ENCODE measurements at regions not wholly inside any gene's neighbourhood (a gene's known extent, or its start where the extent isn't known, plus 50 kb on each side); places are given as distances from the start of the nearest gene placed in this dataset.
"Not testable (repeated sequence)": the region's sequence is repeated elsewhere in the genome, so short reads cannot be mapped to it uniquely, and the experiment has no call there.

DNA sequence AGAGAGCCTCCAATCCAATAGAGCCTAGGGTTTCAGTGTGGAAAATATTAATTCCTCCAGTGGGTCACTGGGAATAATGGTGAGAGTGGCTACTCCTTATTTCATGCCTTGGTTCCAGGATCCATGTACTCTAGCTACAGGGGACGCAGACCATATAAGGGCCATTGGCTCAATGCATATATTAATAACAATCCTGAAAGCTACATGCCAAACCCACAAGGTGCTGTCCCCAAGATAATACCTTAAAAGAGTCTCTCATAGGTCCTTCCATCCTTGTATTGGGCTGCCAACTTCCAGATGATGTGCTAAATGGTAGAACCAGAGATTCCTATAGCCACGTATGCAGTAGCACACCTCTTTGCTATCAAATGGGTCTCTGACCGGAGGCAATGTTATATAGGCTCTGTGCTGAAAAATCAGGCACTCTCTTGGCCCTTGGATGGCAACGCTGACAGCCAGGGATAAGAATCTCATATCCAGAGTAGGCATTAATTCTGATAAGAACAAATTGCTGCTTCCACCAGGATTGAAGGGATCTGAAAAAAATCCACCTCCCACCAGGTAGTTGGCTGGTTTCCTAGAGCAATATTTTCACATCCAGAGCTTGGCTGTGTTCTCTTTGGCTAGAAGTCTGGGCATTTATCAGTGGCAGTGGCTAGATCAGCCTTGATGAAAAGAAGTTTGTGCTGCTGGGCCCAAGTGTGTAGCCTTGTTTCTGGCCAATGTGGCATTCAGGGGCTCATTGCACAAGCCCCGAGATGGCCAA is 218.1 kb upstream of the MGAT5 start:
- DNase-seq, result no peak

GRCh38 chr2:134039912-134040581 is 213.8 kb upstream of the MGAT5 start:
- no peak for DNase-seq

- not testable (repeated sequence) for DNase-seq
Observed at GRCh38 chr2:134040626-134041172, 213.2 kb upstream of the MGAT5 start.

GRCh38 chr2:134041877-134042276 is 212.0 kb upstream of the MGAT5 start:
- no peak for DNase-seq

DNA sequence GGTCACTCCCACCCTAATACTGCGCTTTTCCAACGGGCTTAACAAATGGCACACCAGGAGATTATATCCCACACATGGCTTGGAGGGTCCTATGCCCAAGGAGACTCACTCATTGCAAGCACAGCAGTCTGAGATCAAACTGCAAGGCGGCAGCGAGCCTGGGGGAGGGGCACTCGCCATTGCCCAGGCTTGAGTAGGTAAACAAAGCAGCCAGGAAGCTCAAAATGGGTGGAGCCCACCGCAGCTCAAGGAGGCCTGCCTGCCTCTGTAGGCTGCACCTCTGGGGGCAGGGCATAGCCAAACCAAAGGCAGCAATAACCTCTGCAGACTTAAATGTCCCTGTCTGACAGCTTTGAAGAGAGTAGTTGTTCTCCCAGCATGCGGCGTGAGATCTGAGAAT is 210.8 kb upstream of the MGAT5 start:
- DNase-seq, result not testable (repeated sequence)

DNA sequence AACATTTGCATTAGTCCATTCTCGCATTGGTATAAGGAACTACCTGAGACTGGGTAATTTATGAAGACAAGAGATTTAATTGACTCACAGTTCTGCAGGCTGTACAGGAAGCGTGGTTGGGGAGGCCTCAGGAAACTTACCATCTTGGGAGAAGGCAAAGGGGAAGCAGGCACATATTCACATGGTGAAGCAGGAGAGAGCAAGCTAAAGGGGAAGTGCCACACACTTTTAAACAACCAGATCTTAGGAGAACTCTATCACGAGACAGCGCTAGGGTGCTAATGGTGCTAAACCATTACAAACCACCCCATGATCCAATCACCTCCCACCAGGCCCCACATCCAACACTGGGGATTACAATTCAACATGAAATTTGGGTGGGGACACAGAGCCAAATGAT is 201.7 kb upstream of the MGAT5 start:
- DNase-seq, result no peak

- no peak for DNase-seq
Observed at GRCh38 chr2:134056173-134056572, 197.7 kb upstream of the MGAT5 start.

DNA sequence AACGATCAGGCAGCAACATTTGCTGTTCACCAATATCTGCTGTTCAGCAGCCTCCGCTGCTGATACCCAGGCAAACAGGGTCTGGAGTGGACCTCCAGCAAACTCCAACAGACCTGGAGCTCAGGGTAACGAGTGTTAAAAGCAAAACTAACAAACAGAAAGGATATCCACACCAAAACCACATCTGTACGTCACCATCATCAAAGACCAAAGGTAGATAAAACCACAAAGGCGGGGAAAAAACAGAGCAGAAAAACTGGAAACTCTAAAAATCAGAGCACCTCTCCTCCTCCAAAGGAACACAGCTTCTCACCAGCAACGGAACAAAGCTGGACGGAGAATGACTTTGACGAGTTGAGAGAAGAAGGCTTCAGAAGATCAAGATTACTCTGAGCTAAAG is 192.8 kb upstream of the MGAT5 start:
- not testable (repeated sequence) for DNase-seq

DNA sequence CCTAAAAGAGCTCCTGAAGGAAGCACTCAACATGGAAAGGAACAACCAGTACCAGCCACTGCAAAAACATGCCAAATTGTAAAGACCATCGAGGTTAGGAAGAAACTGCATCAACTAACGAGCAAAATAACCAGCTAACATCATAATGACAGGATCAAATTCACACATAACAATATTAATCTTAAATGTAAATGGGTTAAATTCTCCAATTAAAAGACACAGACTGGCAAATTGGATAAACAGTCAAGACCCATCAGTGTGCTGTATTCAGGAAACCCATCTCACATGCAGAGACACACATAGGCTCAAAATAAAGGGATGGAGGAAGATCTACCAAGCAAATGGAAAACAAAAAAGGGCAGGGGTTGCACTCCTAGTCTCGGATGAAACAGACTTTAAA is 191.6 kb upstream of the MGAT5 start:
- not testable (repeated sequence) for DNase-seq

- DNase-seq, result not testable (repeated sequence)
Observed at GRCh38 chr2:134063916-134064315, 190.0 kb upstream of the MGAT5 start.

DNA sequence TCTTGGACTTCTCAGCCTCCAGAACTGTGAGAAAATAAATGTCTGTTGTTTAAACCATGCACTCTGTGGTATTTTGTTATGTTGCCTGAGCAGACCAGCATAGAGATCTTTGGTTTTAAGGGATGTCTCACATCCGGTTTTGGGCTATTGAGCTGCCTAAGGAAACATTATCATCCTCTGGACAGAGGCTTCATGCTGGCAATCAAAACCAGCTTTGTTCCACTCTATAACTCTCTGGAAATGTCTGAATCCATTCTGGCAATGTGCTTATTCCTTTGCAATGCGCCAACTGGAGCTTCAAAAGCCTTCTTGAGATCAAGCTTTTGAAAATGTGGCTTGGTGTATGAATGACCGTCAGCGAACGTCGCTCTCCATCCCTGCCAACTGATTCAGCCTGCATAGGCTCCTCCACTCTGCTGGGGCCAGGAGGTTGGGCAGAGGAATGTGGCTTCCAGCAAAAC is 183.6 kb upstream of the MGAT5 start:
- no peak for DNase-seq

DNA sequence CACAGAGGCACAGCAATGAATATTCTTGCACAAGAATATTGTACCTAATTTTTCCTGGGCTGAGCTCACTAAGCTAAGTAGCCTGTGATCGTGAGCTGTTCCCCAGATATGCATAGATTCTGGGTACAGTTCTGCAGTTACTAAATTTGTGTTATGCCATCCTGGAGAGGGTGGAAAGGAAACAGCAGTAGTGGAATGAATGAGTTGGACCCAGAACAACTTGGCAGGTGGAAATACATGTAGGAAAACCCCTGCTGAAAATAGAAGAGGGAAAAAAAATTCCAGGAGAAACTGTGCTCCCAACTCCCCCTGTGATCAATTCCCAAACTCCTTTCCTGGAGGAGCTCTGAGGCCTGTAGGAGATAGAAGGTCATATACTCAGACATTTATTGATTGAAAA is 181.5 kb upstream of the MGAT5 start:
- no peak for DNase-seq

DNA sequence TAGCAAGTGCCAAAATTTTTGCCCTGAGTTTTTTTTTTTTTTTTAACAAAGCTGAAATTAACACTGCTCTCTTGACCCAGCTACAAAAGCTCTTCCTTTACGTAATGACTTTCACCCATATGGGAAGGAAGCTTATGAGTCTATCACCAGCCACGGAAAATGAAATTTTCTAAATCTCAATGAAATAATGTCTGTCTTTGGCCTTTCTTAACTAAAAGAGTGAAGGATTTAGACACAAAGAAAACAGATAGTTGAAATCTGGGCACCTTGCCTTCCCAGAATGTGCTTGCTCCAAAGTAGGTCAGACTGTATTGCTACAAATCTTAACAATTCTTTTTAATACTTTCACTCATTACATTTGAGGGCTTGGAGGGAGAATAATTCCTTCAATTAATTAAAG is 180.8 kb upstream of the MGAT5 start:
- DNase-seq, result no peak

DNA sequence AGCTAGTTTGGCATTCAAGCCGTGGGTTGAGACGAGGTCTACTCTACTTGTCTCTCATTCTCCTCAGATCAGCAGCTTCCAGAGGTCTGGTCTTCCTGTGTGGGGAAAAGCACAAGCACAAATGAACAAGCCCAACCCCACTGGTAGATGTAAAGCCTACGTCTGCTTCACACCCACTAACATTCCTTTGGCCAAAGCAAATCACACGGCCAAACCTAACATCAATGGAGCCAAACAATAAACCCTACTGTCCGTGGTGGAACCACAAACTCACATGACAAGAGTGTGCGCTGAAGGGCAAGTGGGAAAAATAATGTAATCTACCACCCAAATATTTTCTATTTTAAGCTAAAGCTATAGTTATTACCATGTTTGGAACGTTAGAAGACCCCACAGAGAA is 179.3 kb upstream of the MGAT5 start:
- DNase-seq, result no peak

GRCh38 chr2:134075204-134075603 is 178.7 kb upstream of the MGAT5 start:
- DNase-seq, result no peak

DNA sequence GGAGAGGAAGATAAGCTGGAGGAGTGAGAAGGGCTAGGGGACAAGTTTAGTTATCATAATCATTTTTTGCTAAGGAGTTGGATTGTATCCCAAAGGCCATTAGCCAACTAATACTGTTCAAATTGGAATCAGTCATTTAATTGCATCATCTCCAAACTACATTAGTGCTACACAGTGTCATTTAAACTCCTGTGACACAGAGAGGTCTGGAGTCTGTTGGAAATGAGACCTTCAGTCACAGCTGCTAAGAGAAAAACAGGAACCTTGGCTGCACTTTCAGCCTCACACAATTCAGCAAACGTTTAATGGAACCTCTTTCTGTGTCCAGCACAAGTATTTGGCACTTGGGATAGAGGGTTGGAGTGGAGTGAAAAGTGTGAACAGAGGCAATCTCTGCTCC is 175.5 kb upstream of the MGAT5 start:
- no peak for DNase-seq

- no peak for DNase-seq
Observed at GRCh38 chr2:134079373-134079772, 174.5 kb upstream of the MGAT5 start.

DNA sequence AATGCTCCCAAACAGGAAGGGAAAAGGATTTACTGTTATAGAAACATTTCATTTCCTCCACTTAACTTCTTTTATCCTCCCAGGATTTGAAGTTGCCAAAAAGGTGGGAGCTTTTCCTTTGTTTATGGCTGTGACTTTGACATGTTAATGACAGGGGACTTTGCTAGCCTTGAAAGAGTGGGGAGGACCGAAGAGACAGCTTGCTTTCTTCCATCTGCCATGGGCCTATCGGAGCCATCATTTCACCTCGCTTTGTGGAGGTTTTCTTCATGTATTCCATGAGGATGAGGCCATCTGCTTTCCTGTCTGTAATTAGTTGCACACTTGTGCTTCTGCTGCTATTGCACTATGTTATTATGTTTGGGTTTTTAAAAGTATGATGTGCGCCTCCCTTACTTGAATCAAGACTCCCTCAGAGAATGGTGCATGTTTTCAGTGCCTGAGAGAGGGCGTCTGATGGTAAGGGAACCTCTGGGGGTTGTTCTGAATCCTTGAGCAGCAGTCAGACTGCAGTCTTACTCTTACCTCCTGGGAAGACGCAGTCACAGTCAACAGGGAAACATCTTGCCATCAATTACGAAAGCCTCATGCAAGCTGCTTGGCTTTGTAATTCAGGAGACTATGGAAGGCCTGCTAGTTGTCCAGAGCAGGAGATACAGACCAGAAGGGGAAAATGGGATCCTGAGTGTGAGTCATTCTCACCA is 173.3 kb upstream of the MGAT5 start:
- no peak for DNase-seq

GRCh38 chr2:134081238-134081938 is 172.5 kb upstream of the MGAT5 start:
- DNase-seq, result no peak

DNA sequence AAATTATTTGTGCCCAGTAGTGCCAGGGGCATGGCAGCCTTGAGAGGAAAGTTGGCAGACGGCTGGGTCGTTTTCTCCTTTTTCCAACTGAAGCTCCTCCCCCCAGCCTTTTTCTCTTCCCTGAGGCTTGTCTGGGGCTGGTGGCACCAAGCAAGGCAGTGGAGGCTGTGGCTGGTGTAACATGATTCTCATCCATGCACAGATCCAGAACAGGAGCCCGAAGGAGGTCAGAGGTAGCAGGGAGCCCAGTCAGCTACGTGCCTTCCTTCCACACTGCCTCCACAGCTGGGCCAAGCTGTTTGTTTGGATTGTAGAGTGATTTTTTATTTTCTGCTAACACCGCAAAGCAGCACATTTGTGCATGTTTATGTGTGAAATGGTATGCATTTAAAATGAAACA is 170.3 kb upstream of the MGAT5 start:
- DNase-seq, result no peak

- no peak for DNase-seq
Observed at GRCh38 chr2:134086594-134087219, 167.2 kb upstream of the MGAT5 start.

GRCh38 chr2:134087371-134087921 is 166.4 kb upstream of the MGAT5 start:
- DNase-seq, result no peak

Measured in activated T-cell treated with anti-CD3 and anti-CD28 coated beads, Interleukin-2, amount 50 U/mL, for 48 hours (primary cell).